ENCODE measurements at regions not wholly inside any gene's neighbourhood (a gene's known extent, or its start where the extent isn't known, plus 50 kb on each side); places are given as distances from the start of the nearest gene placed in this dataset.

GRCh38 chrX:113644426-113644825 is 803.8 kb upstream of the AMOT start:
- WGBS (ENCODE audit: insufficient coverage): no CpG with 5 or more reads among the region's 3 CpGs
- Histone ChIP-seq H3K4me1 (ENCODE audit: control insufficient read depth, insufficient read depth, low read length) (no peaks in the 10 kb centered on the region), H3K36me3 (ENCODE audit: control insufficient read depth, insufficient read depth, low read length) (no peaks in the 10 kb centered on the region)

GRCh38 chrX:113634565-113634964 is 793.9 kb upstream of the AMOT start:
- DNase-seq (ENCODE audit: low read depth in 4 of 6, low spot score in 6 of 6): no peak
- no CpG with 5 or more reads among the region's 2 CpGs for WGBS (ENCODE audit: insufficient coverage)

More at GRCh38 chrX:113644426-113644825, 803.8 kb upstream of the AMOT start:
- Histone ChIP-seq H3K9me3 (ENCODE audit: control insufficient read depth, insufficient read depth, low read length) (no peaks in the 10 kb centered on the region), H3K27ac (ENCODE audit: low read depth, low read length) (no peak overlapping the region), H3K27me3 (ENCODE audit: control insufficient read depth, insufficient read depth, low read length) (peaks cover 6% of the 10 kb centered on the region), H3K4me3 (ENCODE audit: low read depth, low read length) (no peak overlapping the region)
- no peak for DNase-seq (ENCODE audit: low read depth in 4 of 6, low spot score in 6 of 6)

GRCh38 chrX:113629326-113629725 is 788.7 kb upstream of the AMOT start:
- DNase-seq (ENCODE audit: low read depth in 4 of 6, low spot score in 6 of 6): peak in 1 of 6 donors; percentile 1
- no peak overlapping the region for H3K4me3 ChIP-seq (ENCODE audit: low read depth, low read length)
- no peaks in the 10 kb centered on the region for H3K36me3 ChIP-seq (ENCODE audit: control insufficient read depth, insufficient read depth, low read length)
- H3K4me1 ChIP-seq (ENCODE audit: control insufficient read depth, insufficient read depth, low read length): no peaks in the 10 kb centered on the region
- 83% methylated on average over 1 of the region's 3 CpGs for WGBS (ENCODE audit: insufficient coverage)
- peaks cover 4% of the 10 kb centered on the region for H3K27me3 ChIP-seq (ENCODE audit: control insufficient read depth, insufficient read depth, low read length)
- no peak overlapping the region for H3K27ac ChIP-seq (ENCODE audit: low read depth, low read length)
- no peaks in the 10 kb centered on the region for H3K9me3 ChIP-seq (ENCODE audit: control insufficient read depth, insufficient read depth, low read length)

More at GRCh38 chrX:113634565-113634964, 793.9 kb upstream of the AMOT start:
- no peaks in the 10 kb centered on the region for H3K36me3 ChIP-seq (ENCODE audit: control insufficient read depth, insufficient read depth, low read length)
- no peak overlapping the region for H3K4me3 ChIP-seq (ENCODE audit: low read depth, low read length)
- H3K9me3 ChIP-seq (ENCODE audit: control insufficient read depth, insufficient read depth, low read length): no peaks in the 10 kb centered on the region
- H3K27me3 ChIP-seq (ENCODE audit: control insufficient read depth, insufficient read depth, low read length): peaks cover 2% of the 10 kb centered on the region
- no peaks in the 10 kb centered on the region for H3K4me1 ChIP-seq (ENCODE audit: control insufficient read depth, insufficient read depth, low read length)
- no peak overlapping the region for H3K27ac ChIP-seq (ENCODE audit: low read depth, low read length)

- Histone ChIP-seq H3K36me3 (ENCODE audit: control insufficient read depth, insufficient read depth, low read length) (no peaks in the 10 kb centered on the region), H3K9me3 (ENCODE audit: control insufficient read depth, insufficient read depth, low read length) (no peaks in the 10 kb centered on the region), H3K4me3 (ENCODE audit: low read depth, low read length) (no peak overlapping the region), H3K4me1 (ENCODE audit: control insufficient read depth, insufficient read depth, low read length) (no peaks in the 10 kb centered on the region), H3K27me3 (ENCODE audit: control insufficient read depth, insufficient read depth, low read length) (peaks cover 3% of the 10 kb centered on the region), H3K27ac (ENCODE audit: low read depth, low read length) (no peak overlapping the region)
- DNase-seq (ENCODE audit: low read depth in 4 of 6, low spot score in 6 of 6): no peak
- 100% methylated on average over 1 of the region's 6 CpGs for WGBS (ENCODE audit: insufficient coverage)
Observed at GRCh38 chrX:113594123-113594841, 753.7 kb upstream of the AMOT start.

- no peak overlapping the region for H3K4me3 ChIP-seq (ENCODE audit: low read depth, low read length)
- H3K27ac ChIP-seq (ENCODE audit: low read depth, low read length): no peak overlapping the region
- H3K4me1 ChIP-seq (ENCODE audit: control insufficient read depth, insufficient read depth, low read length): no peaks in the 10 kb centered on the region
- no peak for DNase-seq (ENCODE audit: low read depth in 4 of 6, low spot score in 6 of 6)
- H3K36me3 ChIP-seq (ENCODE audit: control insufficient read depth, insufficient read depth, low read length): no peaks in the 10 kb centered on the region
- 79% methylated on average over 11 of the region's 15 CpGs for WGBS (ENCODE audit: insufficient coverage)
- no peaks in the 10 kb centered on the region for H3K9me3 ChIP-seq (ENCODE audit: control insufficient read depth, insufficient read depth, low read length)
- H3K27me3 ChIP-seq (ENCODE audit: control insufficient read depth, insufficient read depth, low read length): no peaks in the 10 kb centered on the region
Observed at GRCh38 chrX:113586281-113586898, 745.8 kb upstream of the AMOT start.

GRCh38 chrX:113580486-113580885 is 739.9 kb upstream of the AMOT start:
- Histone ChIP-seq H3K27me3 (ENCODE audit: control insufficient read depth, insufficient read depth, low read length) (no peaks in the 10 kb centered on the region), H3K9me3 (ENCODE audit: control insufficient read depth, insufficient read depth, low read length) (peaks cover 3% of the 10 kb centered on the region), H3K4me1 (ENCODE audit: control insufficient read depth, insufficient read depth, low read length) (no peaks in the 10 kb centered on the region), H3K4me3 (ENCODE audit: low read depth, low read length) (no peak overlapping the region), H3K36me3 (ENCODE audit: control insufficient read depth, insufficient read depth, low read length) (no peaks in the 10 kb centered on the region), H3K27ac (ENCODE audit: low read depth, low read length) (no peak overlapping the region)
- 94% methylated on average over 2 of the region's 2 CpGs for WGBS (ENCODE audit: insufficient coverage)
- DNase-seq (ENCODE audit: low read depth in 4 of 6, low spot score in 6 of 6): no peak

GRCh38 chrX:113558576-113558975 is 717.9 kb upstream of the AMOT start:
- WGBS (ENCODE audit: insufficient coverage): no CpG with 5 or more reads among the region's 1 CpG
- DNase-seq (ENCODE audit: low read depth in 4 of 6, low spot score in 6 of 6): no peak
- H3K36me3 ChIP-seq (ENCODE audit: control insufficient read depth, insufficient read depth, low read length): no peaks in the 10 kb centered on the region
- peaks cover 6% of the 10 kb centered on the region for H3K27me3 ChIP-seq (ENCODE audit: control insufficient read depth, insufficient read depth, low read length)
- H3K4me1 ChIP-seq (ENCODE audit: control insufficient read depth, insufficient read depth, low read length): no peaks in the 10 kb centered on the region
- no peaks in the 10 kb centered on the region for H3K9me3 ChIP-seq (ENCODE audit: control insufficient read depth, insufficient read depth, low read length)
- no peak overlapping the region for H3K27ac ChIP-seq (ENCODE audit: low read depth, low read length)
- no peak overlapping the region for H3K4me3 ChIP-seq (ENCODE audit: low read depth, low read length)

GRCh38 chrX:113551919-113552318 is 711.3 kb upstream of the AMOT start:
- Histone ChIP-seq H3K27me3 (ENCODE audit: control insufficient read depth, insufficient read depth, low read length) (peaks cover 5% of the 10 kb centered on the region), H3K4me3 (ENCODE audit: low read depth, low read length) (no peak overlapping the region), H3K9me3 (ENCODE audit: control insufficient read depth, insufficient read depth, low read length) (no peaks in the 10 kb centered on the region), H3K4me1 (ENCODE audit: control insufficient read depth, insufficient read depth, low read length) (no peaks in the 10 kb centered on the region), H3K36me3 (ENCODE audit: control insufficient read depth, insufficient read depth, low read length) (no peaks in the 10 kb centered on the region), H3K27ac (ENCODE audit: low read depth, low read length) (no peak overlapping the region)
- WGBS (ENCODE audit: insufficient coverage): no CpG with 5 or more reads among the region's 1 CpG
- no peak for DNase-seq (ENCODE audit: low read depth in 4 of 6, low spot score in 6 of 6)

- H3K9me3 ChIP-seq (ENCODE audit: control insufficient read depth, insufficient read depth, low read length): no peaks in the 10 kb centered on the region
- H3K36me3 ChIP-seq (ENCODE audit: control insufficient read depth, insufficient read depth, low read length): no peaks in the 10 kb centered on the region
- DNase-seq (ENCODE audit: low read depth in 4 of 6, low spot score in 6 of 6): no peak
- H3K4me1 ChIP-seq (ENCODE audit: control insufficient read depth, insufficient read depth, low read length): no peaks in the 10 kb centered on the region
- 82% methylated on average over 2 of the region's 2 CpGs for WGBS (ENCODE audit: insufficient coverage)
- no peak overlapping the region for H3K27ac ChIP-seq (ENCODE audit: low read depth, low read length)
- H3K27me3 ChIP-seq (ENCODE audit: control insufficient read depth, insufficient read depth, low read length): peaks cover 3% of the 10 kb centered on the region
- no peak overlapping the region for H3K4me3 ChIP-seq (ENCODE audit: low read depth, low read length)
Observed at GRCh38 chrX:113548308-113549015, 707.8 kb upstream of the AMOT start.

All from spinal cord (tissue), 9 donors.